CD4-positive, alpha-beta T cell treated with Interleukin-6 for 4 hours (primary cell): ENCODE measurements at regions not wholly inside any gene's neighbourhood (a gene's known extent, or its start where the extent isn't known, plus 50 kb on each side); places are given as distances from the start of the nearest gene placed in this dataset.
"Not testable (repeated sequence)": the region's sequence is repeated elsewhere in the genome, so short reads cannot be mapped to it uniquely, and the experiment has no call there.

Source experiments
- DNase-seq: peaks from one replicate; pipeline ENCODE4 v3.0.0-alpha.2; 2020; ENCODE audit warnings: mixed read lengths

DNA sequence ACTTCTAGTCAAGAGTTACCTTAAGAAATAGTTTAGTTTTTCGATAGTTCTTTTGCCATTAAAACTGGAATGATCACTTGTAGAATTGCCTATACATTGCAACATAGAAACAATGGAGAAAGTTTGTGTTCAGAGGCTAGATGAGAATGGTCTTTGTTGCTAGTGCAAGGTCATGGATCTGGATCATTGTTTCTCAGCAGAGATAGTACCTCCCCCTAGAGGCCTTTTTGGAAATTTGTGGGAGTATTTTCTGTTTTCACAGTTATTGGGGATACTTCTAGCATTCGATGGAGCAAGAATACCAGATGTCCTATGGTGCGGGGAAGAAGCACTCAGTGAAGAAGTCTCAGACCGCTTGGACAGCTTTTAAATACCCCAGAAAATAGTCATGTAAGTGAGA, 138.8 kb upstream of the HMGA2 start:
- DNase-seq, result no peak

DNA sequence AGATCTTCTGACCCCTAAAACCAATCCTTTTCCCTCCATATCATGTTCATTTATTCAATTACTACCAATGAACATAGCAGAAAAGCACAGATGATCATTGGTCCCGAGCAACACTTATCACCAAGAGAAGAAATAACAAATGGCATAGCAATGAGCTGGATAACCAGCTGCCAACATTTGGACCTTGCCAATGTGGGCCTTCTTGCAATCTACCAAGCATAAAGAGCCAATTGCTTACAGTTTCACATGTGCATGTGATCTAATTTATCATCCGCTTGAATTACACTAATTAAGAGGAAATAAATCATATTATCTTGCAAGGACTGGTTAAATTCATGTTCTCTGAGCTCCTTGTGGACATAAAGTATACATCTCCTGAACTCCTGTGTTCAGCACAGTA, 134.8 kb upstream of the HMGA2 start:
- no peak for DNase-seq

GRCh38 chr12:65690477-65690876, 133.8 kb upstream of the HMGA2 start:
- no peak for DNase-seq

DNA sequence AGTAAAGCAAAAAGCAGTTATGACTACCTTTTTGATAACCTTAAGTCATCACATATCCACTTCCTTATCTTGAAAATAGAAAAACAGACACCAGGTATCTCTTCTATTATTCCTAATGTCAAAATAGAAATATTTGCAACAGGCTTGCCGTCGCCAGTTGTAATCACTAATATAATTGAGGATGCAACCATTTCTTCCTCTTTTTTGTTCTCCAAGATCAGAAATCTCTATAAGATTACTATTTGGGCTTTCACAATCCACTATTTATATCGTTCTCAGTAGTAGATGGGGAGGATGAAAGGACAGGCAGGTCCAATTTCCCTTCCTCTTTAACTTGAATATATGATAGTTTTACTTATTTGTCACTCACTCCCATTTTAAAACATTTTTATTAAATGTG, 130.2 kb upstream of the HMGA2 start:
- DNase-seq, result no peak

DNA sequence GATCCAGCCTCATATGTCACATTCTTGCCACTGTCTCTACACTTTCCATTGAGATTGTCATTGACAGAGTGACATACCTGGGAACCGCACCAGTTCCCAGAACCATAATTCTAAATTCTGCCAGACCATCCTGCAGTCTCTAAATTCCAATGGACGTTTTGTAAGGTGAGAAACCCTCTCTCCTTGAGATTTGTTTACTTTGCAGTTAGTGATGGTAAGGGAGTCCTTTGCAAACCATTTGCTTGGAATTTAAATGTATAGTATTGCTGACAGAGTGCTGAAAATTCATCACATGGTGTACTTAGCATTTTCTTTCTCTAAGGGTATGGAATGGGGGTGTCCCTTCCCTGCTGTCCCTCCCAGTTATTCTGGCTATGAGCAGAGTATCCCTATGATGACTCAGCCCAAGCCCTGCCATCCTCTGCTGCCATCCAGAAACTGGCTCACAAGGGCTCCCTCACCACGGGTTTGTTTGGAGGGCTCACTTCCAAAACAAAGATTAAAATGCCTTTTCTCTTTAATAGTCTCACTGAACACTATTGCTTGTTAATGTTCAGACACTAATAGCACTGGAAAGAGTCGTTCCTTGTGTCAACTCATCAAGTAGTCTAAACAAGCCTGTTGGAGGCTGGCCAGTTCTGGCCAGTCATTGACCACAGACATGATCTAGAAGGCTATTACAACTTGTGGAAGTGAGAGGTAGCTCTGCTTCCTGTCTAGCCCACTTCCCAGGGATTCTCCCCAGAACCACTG, 129.0 kb upstream of the HMGA2 start:
- DNase-seq, result no peak

- no peak for DNase-seq
Measured at GRCh38 chr12:65696227-65696626, 128.1 kb upstream of the HMGA2 start.

DNA sequence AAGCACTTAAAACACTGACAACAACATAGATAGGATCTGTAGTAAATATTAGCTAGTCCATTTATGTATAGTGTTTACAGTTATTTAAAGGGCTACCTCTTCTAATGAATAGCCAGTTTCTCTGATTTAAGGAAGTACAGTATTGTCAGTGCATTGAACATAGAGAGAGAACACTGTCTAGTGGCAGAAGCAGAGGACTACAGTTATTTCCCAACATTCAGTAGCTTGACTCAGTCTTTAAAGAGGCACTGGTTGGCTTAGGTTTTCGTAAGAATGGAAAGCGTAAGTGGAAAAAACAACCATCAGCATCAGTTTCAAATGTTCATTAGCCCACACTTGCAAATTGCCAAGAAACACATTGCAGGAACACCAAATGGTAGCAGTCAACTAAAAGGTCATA, 125.0 kb upstream of the HMGA2 start:
- DNase-seq, result no peak

DNA sequence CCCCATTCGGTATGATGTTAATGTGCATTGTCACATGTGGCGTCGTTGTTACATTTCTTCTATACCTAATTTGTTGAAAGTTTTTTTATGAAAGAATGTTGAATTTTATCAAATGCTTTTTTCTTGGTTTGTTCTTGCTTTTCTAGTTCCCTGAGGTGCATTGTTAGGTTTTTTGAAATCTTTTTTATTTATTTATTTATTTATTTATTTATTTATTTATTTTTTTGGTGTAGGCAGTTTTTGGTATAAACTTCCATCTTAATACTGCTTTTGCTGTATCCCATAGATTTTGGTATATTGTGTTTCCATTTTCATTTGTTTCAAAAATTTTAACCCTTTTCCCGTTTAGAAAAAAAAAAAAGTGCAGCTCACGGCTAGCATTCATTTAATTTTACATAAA, 121.1 kb upstream of the HMGA2 start:
- DNase-seq, result no peak

- DNase-seq, result no peak
Measured at GRCh38 chr12:65705380-65705876, 118.9 kb upstream of the HMGA2 start.

DNA sequence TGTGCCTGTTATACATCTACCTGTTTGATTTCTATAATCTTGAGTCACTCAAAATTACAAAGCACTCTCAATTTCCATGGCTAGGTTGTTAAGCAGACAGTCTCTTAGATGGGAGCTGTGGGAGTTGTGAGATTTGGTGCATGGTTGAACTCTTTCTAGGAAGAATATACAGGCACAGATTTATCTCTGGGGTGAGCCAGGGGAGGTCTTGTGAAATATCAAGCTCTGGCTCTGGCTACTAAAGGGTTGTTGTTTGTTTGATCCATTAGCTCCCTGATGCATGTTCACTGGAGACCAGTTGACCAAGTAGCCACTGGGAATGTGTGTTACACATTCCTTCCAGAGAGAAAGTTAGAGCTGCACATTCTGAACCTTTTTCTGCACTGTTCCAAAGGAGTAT, 117.2 kb upstream of the HMGA2 start:
- no peak for DNase-seq

DNA sequence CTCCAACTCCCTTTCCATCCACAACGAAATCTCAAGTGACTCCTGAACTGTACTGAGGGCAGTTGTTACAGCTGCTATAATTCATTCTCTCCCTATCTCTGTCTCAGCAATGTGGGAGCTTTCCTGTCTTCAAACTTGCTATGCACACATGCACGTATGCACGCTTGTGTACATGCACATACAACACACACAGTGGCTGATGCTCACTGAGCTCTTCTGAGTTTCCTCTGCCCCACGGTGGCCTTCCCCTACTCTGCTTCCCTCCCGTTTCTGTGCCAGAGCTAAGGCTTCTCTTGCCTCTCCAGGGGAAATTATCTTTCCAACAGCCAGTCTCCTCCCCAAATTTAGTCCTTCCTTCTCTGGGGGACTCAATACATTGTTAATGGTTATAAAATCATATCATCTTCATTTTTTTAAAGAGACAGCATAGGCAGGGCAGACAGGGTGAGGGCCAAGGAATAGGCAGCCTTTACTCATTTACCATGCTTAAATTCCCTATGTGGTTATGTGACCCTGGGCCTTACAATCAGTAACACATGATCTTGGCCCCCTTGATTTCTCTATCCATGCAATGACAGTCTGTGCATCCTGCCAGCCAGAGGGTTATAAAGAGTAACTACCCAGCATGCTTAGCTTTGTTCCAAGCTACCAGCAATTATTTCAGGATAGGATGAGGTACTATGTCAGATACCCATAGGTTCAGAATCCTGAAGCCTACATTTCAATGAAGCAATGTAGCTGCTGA, 111.9 kb upstream of the HMGA2 start:
- peak; percentile 1 for DNase-seq

DNA sequence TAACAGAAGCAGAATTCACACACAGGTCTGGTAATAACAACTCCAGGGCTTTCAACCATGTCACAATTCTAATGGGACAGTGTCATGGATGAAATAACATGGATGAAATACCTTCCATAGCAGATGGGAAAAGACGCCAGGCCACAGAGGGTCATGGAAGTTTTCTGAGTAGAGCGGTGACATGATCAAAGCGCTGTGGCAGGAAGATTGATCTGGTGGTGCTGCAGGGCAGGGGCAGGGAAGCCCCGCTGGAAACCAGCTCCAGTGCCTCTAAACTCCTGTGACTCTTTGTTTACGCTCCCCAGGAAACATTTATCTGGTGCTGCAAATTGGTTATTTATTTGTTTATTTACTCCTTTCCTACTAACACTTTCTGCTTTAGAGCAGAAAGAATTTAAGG, 108.3 kb upstream of the HMGA2 start:
- DNase-seq, result no peak

DNA sequence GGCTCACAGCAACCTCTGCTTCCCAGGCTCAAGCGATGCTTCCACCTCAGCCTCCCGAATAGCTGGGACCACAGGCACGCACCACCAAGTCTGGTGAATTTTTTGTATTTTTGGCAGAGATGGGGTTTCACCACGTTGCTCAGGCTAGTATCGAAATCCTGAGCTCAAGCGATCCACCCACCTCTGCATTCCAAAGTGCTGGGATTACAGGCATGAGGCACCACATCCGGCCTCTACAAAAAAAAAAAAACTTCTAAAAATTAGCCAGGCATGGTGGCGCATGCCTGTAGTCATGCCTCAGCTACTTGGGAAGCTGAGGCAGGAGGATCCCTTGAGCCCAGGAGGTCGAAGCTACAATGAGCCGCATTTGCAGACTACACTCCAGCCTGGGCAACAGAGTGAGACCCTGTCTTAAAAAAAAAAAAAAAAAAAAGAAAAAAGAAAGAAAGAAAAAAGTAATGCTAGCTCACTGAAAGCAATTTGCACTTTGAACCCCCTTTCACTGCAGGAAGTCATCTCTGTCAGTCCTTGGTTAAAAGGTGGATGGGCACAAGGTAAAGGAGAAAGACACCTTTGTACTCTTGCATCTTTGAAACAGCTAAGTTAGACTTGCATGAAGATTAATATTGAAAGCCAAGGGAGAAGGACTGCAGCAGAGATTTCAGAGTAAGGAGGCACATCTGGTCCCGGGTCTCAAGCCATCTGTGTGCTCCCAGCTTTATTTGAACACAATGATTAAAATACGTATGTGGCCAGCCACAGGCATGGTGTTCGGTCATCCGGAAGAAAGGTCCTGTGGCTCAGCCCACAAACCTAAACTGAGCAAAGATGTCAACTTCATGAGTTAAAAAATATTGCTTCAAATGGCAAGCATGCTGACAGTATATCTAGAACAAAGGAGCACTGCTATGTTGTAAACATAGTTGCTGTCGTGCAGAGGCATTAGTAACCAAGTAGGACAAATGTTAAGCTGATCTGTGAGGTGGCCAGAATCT, 103.8 kb upstream of the HMGA2 start:
- DNase-seq, result no peak

DNA sequence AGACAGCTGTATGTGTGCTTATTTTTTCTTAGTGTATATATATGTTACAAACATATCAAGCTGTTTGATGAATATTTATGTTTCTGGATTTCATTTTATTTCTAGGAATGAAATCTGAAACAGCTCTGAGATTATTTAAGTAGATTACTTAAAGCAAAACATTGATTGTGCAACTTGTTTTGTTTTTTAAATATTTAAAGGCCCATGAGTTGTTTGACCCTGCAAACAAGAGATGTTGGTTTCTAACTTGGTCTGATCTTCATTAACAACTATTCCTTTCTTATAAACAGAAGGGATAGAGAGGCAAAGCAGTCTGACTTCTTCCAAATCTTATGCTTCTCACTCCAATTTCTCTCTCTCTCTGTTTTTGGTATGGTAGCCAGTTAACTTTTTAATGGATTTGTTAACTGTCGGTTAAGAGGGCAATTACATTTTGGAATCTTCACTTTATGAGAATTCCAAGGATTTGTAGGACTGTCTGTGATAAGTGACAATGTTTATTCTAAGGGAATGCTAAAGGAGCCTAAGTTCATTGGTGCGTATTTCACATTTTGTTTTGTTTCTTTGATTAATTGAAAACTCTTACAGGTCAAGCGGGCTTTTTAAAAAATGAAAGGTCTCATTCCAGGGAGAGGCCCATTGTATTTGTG, 102.6 kb upstream of the HMGA2 start:
- no peak for DNase-seq

GRCh38 chr12:65725376-65725775, 98.9 kb upstream of the HMGA2 start:
- no peak for DNase-seq

DNA sequence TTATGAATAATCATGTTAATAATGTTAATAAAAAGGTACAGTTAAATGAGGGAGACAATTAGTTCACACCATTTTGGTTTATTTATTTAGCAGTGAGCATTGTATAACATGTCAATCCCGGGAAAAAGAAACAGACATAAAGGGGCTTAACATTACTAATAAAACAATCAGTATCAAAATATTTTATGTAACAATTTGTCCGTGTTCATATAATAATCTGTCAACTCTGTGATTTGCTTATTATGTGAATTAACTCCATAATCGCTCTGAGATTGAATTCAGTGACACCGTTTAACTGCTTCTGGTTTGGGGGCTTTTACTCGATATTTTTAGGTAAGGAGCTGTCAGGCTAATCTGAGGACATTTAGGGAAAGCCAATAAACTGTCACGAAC, 95.8 kb upstream of the HMGA2 start:
- no peak for DNase-seq

DNA sequence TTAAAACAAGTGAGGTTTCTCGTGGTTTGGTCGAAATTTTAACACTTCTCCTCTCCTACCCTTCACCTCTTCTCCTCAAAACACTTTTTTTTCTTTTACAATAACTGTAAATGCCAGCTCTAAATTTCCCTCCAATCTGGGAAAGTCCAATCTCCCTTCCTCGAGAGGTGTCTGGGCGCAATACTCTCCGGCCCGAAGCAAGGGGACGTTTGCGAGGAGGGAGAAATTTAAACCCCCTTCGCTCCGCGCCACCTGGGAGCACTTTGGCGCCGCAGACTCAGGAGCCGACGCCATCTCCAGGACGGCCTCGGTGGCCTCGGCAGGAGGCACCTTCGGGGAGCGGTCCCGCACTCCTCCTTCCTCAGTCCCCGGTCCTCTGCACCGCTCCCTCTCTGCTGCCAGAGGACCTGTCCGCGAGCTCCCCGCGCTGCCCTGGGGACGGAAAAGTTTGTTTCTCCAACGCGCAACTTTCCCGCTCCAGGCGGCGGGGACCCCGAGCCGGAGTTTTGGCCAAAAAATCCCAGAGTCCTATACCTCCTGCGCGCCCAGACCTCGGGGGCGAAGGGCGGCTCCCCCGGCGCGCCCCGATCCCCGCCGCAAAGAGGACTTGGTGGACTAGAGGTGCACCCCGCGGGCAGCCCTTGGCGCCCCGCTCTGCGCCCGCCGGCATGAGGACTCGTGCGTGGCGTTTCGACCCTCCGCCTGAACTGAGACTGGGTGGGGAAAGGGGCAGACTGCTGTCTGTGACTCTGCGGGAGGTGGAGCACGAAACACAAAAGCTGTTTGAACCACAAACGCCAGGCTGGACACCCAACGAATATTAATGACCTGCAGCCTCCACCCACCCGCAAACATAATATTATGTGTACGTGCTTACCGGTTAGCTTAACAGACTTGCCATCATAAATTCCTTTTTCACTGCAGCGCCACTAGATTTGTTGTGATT, 95.2 kb upstream of the HMGA2 start:
- no peak for DNase-seq

DNA sequence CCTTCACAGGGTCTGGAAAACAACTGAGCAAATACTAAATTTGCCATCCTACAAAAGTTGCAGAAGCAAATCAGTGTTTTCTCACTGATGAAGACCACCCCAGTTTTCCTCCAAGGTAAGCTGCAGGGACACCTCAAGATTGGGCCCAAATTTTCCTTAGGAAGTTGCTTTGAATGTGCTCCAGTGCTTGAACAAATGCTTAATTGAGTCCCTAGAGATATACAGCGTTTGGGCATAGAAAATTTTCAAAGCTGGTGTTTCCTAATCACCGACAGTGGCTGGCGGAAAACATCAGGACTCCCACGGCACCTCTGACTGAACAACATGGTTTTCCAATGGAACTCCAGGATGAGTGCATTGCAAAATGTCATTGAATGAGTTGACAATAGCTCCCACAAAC, 92.5 kb upstream of the HMGA2 start:
- no peak for DNase-seq

DNA sequence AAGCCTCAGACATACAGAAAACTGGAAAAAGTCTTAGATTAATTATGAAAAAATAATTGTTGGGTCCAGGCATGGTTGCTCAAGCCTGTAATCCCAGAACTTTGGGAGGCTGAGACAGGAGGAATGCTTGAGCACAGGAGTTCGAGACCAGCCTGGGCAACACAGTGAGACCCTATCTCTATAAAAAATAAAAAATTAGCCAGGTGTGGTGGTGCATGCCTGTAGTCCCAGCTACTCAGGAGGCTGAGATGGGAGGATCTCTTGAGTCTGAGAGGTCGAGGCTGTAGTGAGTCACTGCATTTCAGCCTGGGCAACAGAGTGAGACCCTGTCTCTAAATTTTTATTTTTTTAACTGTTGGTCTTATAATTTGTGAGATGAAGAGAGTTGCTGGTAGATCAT, 90.6 kb upstream of the HMGA2 start:
- DNase-seq, result not testable (repeated sequence)

GRCh38 chr12:65734226-65734625, 90.1 kb upstream of the HMGA2 start:
- DNase-seq, result no peak

DNA sequence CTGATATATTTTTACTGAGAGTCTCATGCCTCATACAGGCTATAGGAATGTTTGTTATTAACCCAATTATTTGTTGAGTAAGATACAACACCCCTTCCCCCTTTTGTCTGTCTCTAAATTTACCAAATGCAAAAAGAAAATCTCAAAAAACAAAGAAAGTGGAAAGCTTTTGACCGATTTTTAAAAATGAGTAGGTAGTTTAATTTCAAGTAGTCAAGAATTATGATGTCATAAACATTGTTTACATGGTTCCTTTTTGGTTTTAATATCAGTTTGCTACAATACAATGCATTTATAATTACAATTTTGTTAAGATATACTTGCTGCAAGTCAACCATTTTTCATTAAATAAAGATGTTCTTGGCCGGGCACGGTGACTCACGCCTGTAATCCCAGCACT, 84.7 kb upstream of the HMGA2 start:
- DNase-seq, result no peak

DNA sequence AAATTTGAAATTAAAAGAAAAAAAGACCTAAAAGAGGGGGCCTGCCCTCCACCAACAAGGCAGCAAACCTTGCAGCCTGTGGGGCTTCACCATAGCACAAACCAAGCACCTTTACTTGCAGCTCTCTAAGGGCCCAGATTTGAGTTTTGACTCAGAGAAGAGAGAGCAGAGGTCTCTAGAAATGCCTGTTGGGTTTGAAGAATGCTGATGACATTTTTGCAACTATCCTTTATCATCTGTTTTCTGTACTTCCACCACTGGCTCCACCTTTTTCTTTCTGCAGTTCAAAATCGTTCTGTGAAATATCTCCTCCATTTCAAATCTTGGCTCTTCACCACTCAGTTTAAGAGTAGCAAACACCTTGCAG, 83.8 kb upstream of the HMGA2 start:
- no peak for DNase-seq
